ENCODE measurements at regions not wholly inside any gene's neighbourhood (a gene's known extent, or its start where the extent isn't known, plus 50 kb on each side); places are given as distances from the start of the nearest gene placed in this dataset.

GRCh38 chr2:183867206-183867605 is 731.1 kb upstream of the ZNF804A start:
- no peak for TF ChIP-seq POLR2AphosphoS5 (IDR thresholded peaks at IDR 0.05; ENCODE audit: low read depth, low read length)
- no peak for TF ChIP-seq TAF1 (IDR thresholded peaks at IDR 0.05; ENCODE audit: borderline replicate concordance, low read depth, low read length)
